ENCODE measurements at regions not wholly inside any gene's neighbourhood (a gene's known extent, or its start where the extent isn't known, plus 50 kb on each side); places are given as distances from the start of the nearest gene placed in this dataset.

GRCh38 chr15:95304947-95305400 lies 1025.5 kb upstream of the NR2F2 start:
- peaks cover 0 to 5% of the 10 kb centered on the region in 2 donors for H3K4me1 ChIP-seq
- peak overlapping the region; percentile 1 to 75 for H3K27ac ChIP-seq
- no peak for TF ChIP-seq CTCF (IDR thresholded peaks at IDR 0.05)
- no peak for ATAC-seq
- intact Hi-C loops (cut with DNase I), result no loop called here
- DNase-seq, result no peak
- no peaks in the 10 kb centered on the region for H3K9me3 ChIP-seq
- H3K27me3 ChIP-seq, result no peaks in the 10 kb centered on the region
- no peak overlapping the region for H3K4me3 ChIP-seq
- no peaks in the 10 kb centered on the region for H3K36me3 ChIP-seq

GRCh38 chr15:95307115-95307514 lies 1023.4 kb upstream of the NR2F2 start:
- Histone ChIP-seq H3K36me3 (no peaks in the 10 kb centered on the region), H3K4me1 (no peaks in the 10 kb centered on the region), H3K27me3 (no peaks in the 10 kb centered on the region), H3K9me3 (no peaks in the 10 kb centered on the region), H3K27ac (no peak overlapping the region), H3K4me3 (no peak overlapping the region)
- no peak for TF ChIP-seq CTCF (IDR thresholded peaks at IDR 0.05)
- no peak for DNase-seq
- intact Hi-C loops (cut with DNase I), result no loop called here
- peak; percentile 65 for ATAC-seq

GRCh38 chr15:95319242-95319641 lies 1011.3 kb upstream of the NR2F2 start:
- intact Hi-C loops (cut with DNase I), result no loop called here
- Histone ChIP-seq H3K4me1 (no peaks in the 10 kb centered on the region), H3K27me3 (peaks cover 4 to 5% of the 10 kb centered on the region in 2 donors), H3K36me3 (no peaks in the 10 kb centered on the region), H3K27ac (no peak overlapping the region), H3K4me3 (no peak overlapping the region), H3K9me3 (no peaks in the 10 kb centered on the region)
- ATAC-seq (no peak), DNase-seq (no peak)
- TF ChIP-seq CTCF (IDR thresholded peaks at IDR 0.05), result no peak

- TF ChIP-seq CTCF (IDR thresholded peaks at IDR 0.05), result no peak
- Histone ChIP-seq H3K36me3 (no peaks in the 10 kb centered on the region), H3K4me1 (no peaks in the 10 kb centered on the region), H3K9me3 (no peaks in the 10 kb centered on the region), H3K27me3 (peaks cover 11 to 51% of the 10 kb centered on the region in 2 donors), H3K27ac (no peak overlapping the region), H3K4me3 (no peak overlapping the region)
- intact Hi-C loops (cut with DNase I), result no loop called here
- ATAC-seq (peak; percentile 58), DNase-seq (no peak)
Observed at GRCh38 chr15:95323796-95324195, 1006.7 kb upstream of the NR2F2 start.

- intact Hi-C loops (cut with DNase I), result no loop called here
- no peaks in the 10 kb centered on the region for H3K36me3 ChIP-seq
- TF ChIP-seq CTCF (IDR thresholded peaks at IDR 0.05), result no peak
- H3K4me1 ChIP-seq, result no peaks in the 10 kb centered on the region
- peaks cover 11 to 51% of the 10 kb centered on the region in 2 donors for H3K27me3 ChIP-seq
- ATAC-seq, result no peak
- H3K27ac ChIP-seq, result no peak overlapping the region
- no peaks in the 10 kb centered on the region for H3K9me3 ChIP-seq
- H3K4me3 ChIP-seq, result no peak overlapping the region
- DNase-seq, result no peak
Observed at GRCh38 chr15:95324656-95325055, 1005.8 kb upstream of the NR2F2 start.
